Endothelial cell of umbilical vein (primary cell): ENCODE measurements at regions not wholly inside any gene's neighbourhood (a gene's known extent, or its start where the extent isn't known, plus 50 kb on each side); places are given as distances from the start of the nearest gene placed in this dataset.

ENCODE experiments used
- EZH2 ChIP-seq: IDR thresholded peaks from 2 replicates; pipeline ENCODE4 v1.6.1; 2012; ENCODE audit warnings: borderline replicate concordance, low read depth, mild to moderate bottlenecking, moderate library complexity, low read length, inconsistent platforms; ENCODE audit not compliant: severe bottlenecking
- FOS ChIP-seq: IDR thresholded peaks from 2 replicates; pipeline ENCODE4 v1.6.1; 2011; ENCODE audit warnings: mild to moderate bottlenecking, low read length, moderate library complexity, borderline replicate concordance; ENCODE audit not compliant: insufficient read depth
- GATA2 ChIP-seq: IDR thresholded peaks from 2 replicates; pipeline ENCODE4 v1.7.0; 2011; ENCODE audit warnings: low read depth, mild to moderate bottlenecking, moderate library complexity, mixed read lengths, low read length; ENCODE audit not compliant: insufficient read length, insufficient read depth
- JUN ChIP-seq: IDR thresholded peaks from 2 replicates; pipeline ENCODE4 v1.6.1; 2011; ENCODE audit warnings: borderline replicate concordance, low read depth; ENCODE audit not compliant: insufficient read length, insufficient read depth
- POLR2A ChIP-seq: IDR thresholded peaks from 2 replicates; pipeline ENCODE4 v1.6.1; 2012; ENCODE audit warnings: low read depth, mild to moderate bottlenecking, control low read depth, low read length
- POLR2AphosphoS5 ChIP-seq: IDR thresholded peaks from 2 replicates; pipeline ENCODE4 v1.6.1; 2012; ENCODE audit warnings: low read depth, mild to moderate bottlenecking, control low read depth, low read length, moderate library complexity; ENCODE audit not compliant: insufficient read depth
- TF ChIP-seq, protein P1 (sequence below), 2 donors: IDR thresholded peaks; 1 replicate in 1 of 2; 2 replicates in 1 of 2; pipeline ENCODE4 v1.5.1; 2011; ENCODE audit warnings: low read length in 2 of 2, mild to moderate bottlenecking in 2 of 2, moderate library complexity in 2 of 2, control low read depth in 1 of 2, inconsistent platforms in 1 of 2, low read depth in 1 of 2; ENCODE audit not compliant: insufficient read depth in 1 of 2; ENCODE audit errors: extremely low read depth in 1 of 2
- TF ChIP-seq, protein P2 (sequence below): IDR thresholded peaks from 2 replicates; pipeline ENCODE4 v1.6.1; 2011; ENCODE audit not compliant: insufficient read depth, insufficient read length

DNA sequence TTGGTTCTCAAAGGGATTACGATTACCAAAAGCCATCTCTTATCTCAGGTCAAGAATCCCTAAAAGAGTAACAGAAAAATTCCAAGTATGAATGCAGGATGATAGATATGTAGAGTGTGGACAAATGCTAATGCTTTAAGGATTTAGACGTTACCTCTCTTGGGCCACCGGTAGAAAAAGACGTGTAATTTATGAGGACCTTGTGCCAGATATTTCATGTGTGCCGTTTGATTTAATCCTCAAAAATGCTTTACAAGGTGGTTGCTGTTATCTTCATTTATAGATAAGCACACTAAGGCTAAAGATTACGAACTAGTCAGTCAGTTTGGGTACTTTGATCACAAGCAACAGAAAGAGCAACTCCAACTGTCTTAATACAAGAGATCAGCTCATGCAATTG, 370.8 kb upstream of the JAG1 start:
- TF ChIP-seq FOS = no peak
- TF ChIP-seq POLR2AphosphoS5 = no peak
- no peak for TF ChIP-seq POLR2A
- TF ChIP-seq, protein P1, sequence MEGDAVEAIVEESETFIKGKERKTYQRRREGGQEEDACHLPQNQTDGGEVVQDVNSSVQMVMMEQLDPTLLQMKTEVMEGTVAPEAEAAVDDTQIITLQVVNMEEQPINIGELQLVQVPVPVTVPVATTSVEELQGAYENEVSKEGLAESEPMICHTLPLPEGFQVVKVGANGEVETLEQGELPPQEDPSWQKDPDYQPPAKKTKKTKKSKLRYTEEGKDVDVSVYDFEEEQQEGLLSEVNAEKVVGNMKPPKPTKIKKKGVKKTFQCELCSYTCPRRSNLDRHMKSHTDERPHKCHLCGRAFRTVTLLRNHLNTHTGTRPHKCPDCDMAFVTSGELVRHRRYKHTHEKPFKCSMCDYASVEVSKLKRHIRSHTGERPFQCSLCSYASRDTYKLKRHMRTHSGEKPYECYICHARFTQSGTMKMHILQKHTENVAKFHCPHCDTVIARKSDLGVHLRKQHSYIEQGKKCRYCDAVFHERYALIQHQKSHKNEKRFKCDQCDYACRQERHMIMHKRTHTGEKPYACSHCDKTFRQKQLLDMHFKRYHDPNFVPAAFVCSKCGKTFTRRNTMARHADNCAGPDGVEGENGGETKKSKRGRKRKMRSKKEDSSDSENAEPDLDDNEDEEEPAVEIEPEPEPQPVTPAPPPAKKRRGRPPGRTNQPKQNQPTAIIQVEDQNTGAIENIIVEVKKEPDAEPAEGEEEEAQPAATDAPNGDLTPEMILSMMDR (IDR thresholded peaks at IDR 0.05; ENCODE audit: extremely low read depth in 1 of 2, insufficient read depth in 1 of 2, low read depth in 1 of 2, low read length in 2 of 2) = no peak
- TF ChIP-seq, protein P2, sequence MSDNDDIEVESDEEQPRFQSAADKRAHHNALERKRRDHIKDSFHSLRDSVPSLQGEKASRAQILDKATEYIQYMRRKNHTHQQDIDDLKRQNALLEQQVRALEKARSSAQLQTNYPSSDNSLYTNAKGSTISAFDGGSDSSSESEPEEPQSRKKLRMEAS = no peak
- no peak for TF ChIP-seq EZH2
- TF ChIP-seq JUN = no peak
- TF ChIP-seq GATA2 = no peak
